HG02642 (cell line): ENCODE measurements at regions not wholly inside any gene's neighbourhood (a gene's known extent, or its start where the extent isn't known, plus 50 kb on each side); places are given as distances from the start of the nearest gene placed in this dataset.
"Not testable (repeated sequence)": the region's sequence is repeated elsewhere in the genome, so short reads cannot be mapped to it uniquely, and the experiment has no call there.

Source experiments
- ATAC-seq: cut with Tn5 transposase; IDR thresholded peaks from one replicate; pipeline ENCODE4 v1.9.1; 2021; ENCODE audit warnings: mild to moderate bottlenecking; ENCODE audit not compliant: unreplicated experiment, poor library complexity

GRCh38 chrX:35562395-35562794 lies 235.7 kb upstream of the MAGEB16 start:
- ATAC-seq = no peak

DNA sequence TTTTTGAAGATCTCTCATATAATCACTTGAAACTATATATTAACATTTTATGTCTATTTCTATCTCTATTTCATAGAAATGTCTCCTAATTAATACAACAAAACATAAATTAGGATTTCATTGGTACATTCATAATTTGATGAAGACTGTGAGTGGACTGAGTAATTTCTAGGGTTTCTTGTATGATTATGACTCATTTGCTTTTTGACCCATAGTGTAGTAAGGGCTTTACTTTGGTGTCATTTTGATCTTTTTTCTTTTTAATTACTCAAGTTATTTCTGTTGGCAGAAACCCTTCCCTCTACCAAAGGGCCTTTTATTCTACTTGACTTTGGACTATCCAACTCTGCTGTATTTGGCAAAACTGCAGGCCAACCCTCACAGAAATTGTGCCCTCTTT lies 207.9 kb upstream of the MAGEB16 start:
- no peak for ATAC-seq

GRCh38 chrX:35611562-35611961 lies 186.6 kb upstream of the MAGEB16 start:
- ATAC-seq = not testable (repeated sequence)

DNA sequence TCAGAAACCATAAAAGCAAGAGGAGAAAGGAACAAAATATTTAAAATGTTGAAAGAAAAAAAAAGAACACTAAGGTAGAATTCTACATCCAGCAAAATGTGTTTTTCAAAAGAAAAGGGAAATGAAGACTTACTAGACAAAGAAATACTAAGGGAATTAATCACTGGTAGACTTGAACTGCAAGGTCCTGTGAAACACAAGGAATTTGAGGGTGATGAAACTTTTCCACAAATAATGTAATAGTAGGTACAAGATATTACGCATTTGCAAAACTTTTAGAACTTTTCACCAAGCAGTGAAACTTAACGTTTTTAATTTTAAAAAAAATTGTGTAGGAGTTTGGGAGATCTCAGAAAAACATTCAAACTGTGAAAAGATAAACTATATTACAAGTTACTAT lies 180.3 kb upstream of the MAGEB16 start:
- ATAC-seq = no peak

GRCh38 chrX:35622040-35622439 lies 176.1 kb upstream of the MAGEB16 start:
- ATAC-seq = no peak

- ATAC-seq = no peak
Observed at GRCh38 chrX:35622601-35623000, 175.5 kb upstream of the MAGEB16 start.

DNA sequence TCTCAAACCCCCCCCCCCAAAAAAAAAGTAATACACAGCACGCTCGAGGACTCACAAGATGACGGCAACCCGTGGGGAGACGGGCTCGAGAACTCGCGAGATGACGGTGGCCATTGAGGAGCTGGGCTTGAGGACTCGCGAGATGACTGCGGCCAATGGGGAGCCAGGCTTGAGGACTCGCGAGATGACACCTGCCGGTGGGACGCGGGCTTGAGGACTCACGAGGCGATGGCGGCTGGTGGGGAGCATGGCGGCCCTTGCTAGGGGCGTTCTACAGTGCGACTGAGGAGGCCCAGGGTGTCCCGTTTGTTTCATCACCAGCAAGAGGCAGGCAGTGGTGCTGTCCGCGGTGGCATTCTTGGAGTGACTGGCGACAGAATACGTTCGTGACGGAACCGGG lies 172.4 kb upstream of the MAGEB16 start:
- ATAC-seq = no peak

- ATAC-seq = no peak
Observed at GRCh38 chrX:35626124-35626523, 172.0 kb upstream of the MAGEB16 start.

DNA sequence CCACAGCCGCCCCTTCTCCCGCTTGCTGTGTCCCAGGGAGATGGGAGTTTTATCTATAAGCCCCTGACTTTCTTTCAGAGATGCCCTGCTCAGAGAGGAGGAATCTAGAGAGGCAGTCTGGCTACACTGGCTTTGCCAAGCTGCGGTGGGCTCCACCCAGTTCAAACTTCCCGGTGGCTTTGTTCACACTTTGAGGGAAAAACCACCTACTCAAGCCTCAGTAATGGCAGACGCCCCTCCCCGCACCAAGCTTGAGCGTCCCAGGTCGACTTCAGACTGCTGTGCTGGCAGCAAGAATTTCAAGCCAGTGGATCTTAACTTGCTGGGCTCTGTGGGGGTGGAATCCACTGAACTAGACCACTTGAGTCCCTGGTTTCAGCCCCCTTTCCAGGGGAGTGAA lies 162.2 kb upstream of the MAGEB16 start:
- not testable (repeated sequence) for ATAC-seq

GRCh38 chrX:35664833-35665232 lies 133.3 kb upstream of the MAGEB16 start:
- ATAC-seq = no peak

DNA sequence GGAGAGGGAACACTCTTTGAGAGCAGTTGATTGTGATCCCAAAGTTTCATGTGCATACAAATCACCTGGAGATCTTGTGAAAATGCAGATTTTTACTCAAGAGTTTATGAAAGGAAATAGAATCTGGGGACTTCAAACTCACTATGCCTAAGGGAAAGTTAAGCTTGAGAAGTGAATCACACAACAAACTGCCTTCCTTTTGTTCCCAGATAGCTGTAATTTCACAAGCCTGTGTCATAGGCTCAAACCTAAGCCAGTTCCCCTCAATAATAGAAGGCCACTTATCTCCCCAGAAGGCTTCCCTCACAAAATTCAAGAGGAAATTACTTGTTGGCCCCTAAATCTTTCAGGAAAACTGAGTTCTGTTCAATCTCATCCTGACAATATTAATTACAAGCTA lies 132.8 kb upstream of the MAGEB16 start:
- no peak for ATAC-seq

- ATAC-seq = no peak
Observed at GRCh38 chrX:35670889-35671288, 127.3 kb upstream of the MAGEB16 start.

DNA sequence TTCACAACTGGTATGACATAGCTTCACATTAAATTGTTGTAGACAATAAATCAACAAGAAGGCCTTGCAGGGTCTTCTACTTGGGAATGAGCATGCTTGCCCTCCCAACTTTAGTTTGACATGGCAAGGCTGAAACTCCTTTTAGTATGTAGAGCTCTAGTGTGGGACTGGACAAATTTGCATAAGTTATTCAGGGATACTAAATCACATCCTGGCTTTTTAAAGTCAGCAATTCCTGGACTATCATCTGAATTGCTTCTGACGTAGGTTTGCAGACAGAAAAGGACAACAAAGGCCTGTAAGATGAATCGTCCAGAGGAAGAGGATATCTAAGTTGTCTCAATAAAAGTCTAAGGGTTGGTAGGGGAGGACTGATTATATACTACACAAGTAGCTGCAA lies 123.0 kb upstream of the MAGEB16 start:
- no peak for ATAC-seq

DNA sequence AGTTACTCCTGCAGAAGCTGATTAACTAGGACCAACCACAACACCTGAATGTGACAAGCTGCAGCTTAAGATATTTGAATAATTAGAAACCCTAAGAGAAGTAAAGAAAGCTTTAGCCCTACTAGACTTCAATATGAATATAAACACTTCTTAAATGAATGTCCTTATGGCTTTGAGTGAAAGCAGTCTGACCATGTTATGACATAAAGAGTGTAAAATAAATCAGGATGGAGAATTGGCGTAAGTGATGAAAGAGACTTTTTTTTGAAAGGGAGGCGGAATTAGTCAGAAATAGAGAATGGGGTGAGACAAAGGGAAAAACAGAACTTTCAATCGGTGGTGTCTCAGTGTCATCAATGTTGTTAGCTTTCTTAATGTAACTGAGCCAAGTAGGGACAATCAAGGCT lies 117.2 kb upstream of the MAGEB16 start:
- ATAC-seq = no peak

DNA sequence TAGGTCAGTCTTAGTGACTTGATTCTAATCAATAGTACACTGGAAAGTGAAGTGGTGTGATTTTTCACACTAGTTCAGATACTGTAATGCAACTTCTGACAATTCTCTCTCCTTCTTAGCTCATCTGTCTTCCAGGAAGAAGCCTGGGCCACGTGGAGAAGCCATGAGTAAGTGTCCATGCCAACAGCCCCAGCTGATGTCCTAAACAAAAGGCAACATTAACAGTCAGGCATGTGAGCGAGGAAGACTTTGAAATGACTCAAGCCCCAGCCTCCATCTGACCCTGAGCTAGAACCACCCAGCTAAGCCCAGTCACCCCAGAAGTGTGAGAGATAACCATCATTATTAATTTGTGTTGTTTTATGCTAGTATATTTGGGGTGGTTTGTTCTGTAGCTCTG lies 115.7 kb upstream of the MAGEB16 start:
- ATAC-seq = no peak

- ATAC-seq = no peak
Observed at GRCh38 chrX:35696760-35697234, 101.3 kb upstream of the MAGEB16 start.

DNA sequence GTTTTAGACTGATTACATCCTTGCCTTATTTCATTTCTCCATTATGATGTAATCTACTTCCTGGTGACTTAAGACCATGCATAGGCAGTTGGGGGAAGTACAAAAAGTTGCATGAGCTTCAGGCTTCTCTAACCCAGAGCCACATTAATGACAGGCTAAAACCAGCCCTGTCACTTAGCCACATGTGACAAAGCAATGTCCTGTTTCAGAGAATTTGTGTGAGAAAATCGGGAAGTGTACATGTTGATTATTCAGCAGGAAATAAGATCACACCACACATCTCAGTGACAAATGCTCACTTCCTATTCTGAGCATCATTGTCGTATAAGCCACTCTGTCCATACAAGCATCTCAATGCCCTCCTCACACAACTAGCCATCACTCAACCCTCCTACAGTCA lies 98.5 kb upstream of the MAGEB16 start:
- ATAC-seq = no peak

GRCh38 chrX:35700121-35700520 lies 98.0 kb upstream of the MAGEB16 start:
- no peak for ATAC-seq

DNA sequence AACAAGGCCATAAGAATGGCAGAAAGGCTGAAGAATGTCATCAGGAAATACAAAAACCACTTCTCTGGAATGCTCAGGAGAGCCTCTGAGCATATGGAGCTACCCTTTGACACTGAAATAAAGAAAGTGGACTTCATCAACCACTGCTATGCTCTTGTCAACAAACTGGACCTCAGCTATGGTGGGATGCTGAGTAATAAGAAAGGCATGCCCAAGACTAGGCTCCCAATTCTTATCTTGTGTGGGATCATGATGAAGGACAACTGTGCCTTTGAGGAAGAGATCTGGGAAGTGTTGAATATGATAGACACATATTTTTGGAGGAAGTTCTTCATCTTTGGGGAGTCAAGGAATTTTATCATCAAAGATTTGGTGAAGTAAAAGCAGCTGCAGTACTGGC lies 86.9 kb upstream of the MAGEB16 start:
- no peak for ATAC-seq

DNA sequence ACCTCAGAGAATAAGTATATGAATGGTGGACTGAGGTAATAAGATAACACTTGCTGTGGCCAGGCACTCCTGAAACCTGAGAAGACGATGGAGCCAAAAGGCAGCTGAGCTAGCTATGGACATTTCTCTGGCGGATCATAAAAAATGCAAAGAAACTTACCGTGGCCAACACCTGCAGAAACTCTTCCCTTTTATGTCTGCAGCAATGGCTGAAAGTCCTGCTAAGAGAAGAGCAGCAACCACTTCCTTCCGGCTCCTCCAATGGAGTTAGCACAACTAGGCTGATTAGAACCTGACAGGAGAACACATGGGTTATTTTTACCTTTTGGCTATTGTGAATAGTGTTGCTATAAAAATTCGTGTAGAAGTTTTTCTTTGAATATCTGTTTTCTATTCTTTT lies 76.0 kb upstream of the MAGEB16 start:
- no peak for ATAC-seq

DNA sequence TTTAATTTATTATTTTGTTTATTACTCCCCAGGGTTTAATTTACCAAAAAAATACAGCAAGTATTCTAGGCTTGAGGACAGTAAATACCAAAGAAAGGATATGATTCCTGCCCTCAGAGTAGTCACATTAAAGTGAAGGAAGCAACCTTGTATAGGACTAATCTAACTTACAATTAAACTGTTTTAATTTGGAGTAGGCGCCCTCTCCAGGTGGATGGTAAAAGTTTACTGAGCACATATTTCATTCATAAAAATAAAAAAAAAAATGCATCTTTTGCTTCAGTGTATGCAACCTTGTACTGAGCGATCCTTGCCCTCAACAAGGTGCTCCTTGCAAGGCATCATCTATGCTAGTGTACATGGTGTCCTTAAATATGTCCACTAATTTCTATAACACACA lies 72.0 kb upstream of the MAGEB16 start:
- no peak for ATAC-seq

GRCh38 chrX:35728481-35728880 lies 69.7 kb upstream of the MAGEB16 start:
- ATAC-seq = no peak

DNA sequence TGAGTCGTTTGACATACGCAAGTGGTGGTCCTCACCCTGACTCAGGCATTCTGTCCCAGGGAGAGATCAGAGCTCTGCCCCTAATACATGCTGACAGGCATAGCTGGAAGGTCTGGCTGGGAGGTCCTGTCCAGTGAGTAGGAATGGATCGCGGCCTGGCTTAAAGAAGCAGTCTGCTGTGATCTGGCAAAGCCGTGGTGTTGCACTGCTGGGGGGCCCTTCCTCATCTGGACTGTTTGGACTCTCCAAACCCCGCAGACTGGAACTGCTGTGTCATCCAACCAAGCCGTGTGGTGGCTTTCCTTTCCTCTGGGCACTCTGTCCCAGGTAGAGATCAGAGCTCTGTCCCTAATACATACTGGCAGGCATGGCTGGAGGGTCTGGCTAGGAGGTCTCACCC lies 64.3 kb upstream of the MAGEB16 start:
- no peak for ATAC-seq
